T-cell (primary cell): ENCODE measurements at regions not wholly inside any gene's neighbourhood (a gene's known extent, or its start where the extent isn't known, plus 50 kb on each side); places are given as distances from the start of the nearest gene placed in this dataset.

ENCODE experiments used
- ATAC-seq, 4 experiments: fragments of 200-7000 bp in 3 of 4; fragments of 150-1000 bp in 1 of 4; cut with Tn5 transposase; replicated peaks in 1 of 4; 1 replicate in 3 of 4; 2 replicates in 1 of 4; pipeline ENCODE4 v1.10.0; 2021; ENCODE audit warnings: moderate library complexity in 3 of 4, mild to moderate bottlenecking in 2 of 4, moderate number of reproducible peaks in 1 of 4
- CTCF ChIA-PET, 2 donors: fragments of 300-600 bp; sonication (Branson Sonifier 250); formaldehyde crosslinking; loops; one replicate each; lab custom pipeline; 2022; ENCODE audit warnings: antibody characterized with exemption in 2 of 2; lab: Charles Lee
- POLR2A ChIA-PET, 2 donors: fragments of 300-600 bp; sonication (Branson Sonifier 250); formaldehyde crosslinking; loops; one replicate each; lab custom pipeline; 2022; ENCODE audit warnings: antibody characterized with exemption in 2 of 2; lab: Charles Lee
- DNase-seq, 35 experiments: peaks; one replicate each; pipeline versions ENCODE4 v3.0.0 to v3.0.0-alpha.2; 2013 to 2023
- H3K27ac ChIP-seq: one replicate; pipeline ENCODE4 v1.5.1; 2013; ENCODE audit warnings: low read length
- H3K27me3 ChIP-seq, 2 experiments: replicated peaks in 1 of 2; 1 replicate in 1 of 2; 2 replicates in 1 of 2; pipeline versions ENCODE4 v1.6.1 to v1.7.0; 2013; ENCODE audit warnings: low read length in 1 of 2, mixed read lengths in 1 of 2; ENCODE audit not compliant: control insufficient read depth in 2 of 2, insufficient read depth in 2 of 2; ENCODE audit errors: extremely low read depth in 1 of 2
- H3K36me3 ChIP-seq, 2 donors: 1 replicate in 1 of 2; 2 replicates in 1 of 2; pipeline versions ENCODE4 v1.6.1 to v1.7.0; 2013; ENCODE audit warnings: low read length in 1 of 2; ENCODE audit not compliant: control insufficient read depth in 2 of 2, insufficient read depth in 1 of 2; ENCODE audit errors: extremely low read depth in 1 of 2
- H3K4me1 ChIP-seq, 2 experiments: 1 replicate in 1 of 2; 2 replicates in 1 of 2; pipeline versions ENCODE4 v1.6.1 to v1.7.0; 2013; ENCODE audit warnings: low read length in 2 of 2, mixed read lengths in 1 of 2; ENCODE audit not compliant: insufficient read depth in 2 of 2, control insufficient read depth in 1 of 2; ENCODE audit errors: extremely low read depth in 1 of 2
- H3K4me3 ChIP-seq, 2 donors: 1 replicate in 1 of 2; 2 replicates in 1 of 2; pipeline versions ENCODE4 v1.5.1 to v1.7.0; 2013; ENCODE audit warnings: mild to moderate bottlenecking in 2 of 2, low read length in 1 of 2, moderate library complexity in 1 of 2; ENCODE audit not compliant: control insufficient read depth in 1 of 2; ENCODE audit errors: extremely low read depth in 1 of 2
- H3K9me3 ChIP-seq: 2 replicates; pipeline ENCODE4 v1.7.0; 2013
- H3K27ac Mint-ChIP-seq, 2 donors: one replicate each; pipeline ENCODE4 v1.8.0; 2020 to 2021; ENCODE audit warnings: mild to moderate bottlenecking in 2 of 2, mixed read lengths in 2 of 2
- H3K27me3 Mint-ChIP-seq, 2 donors: one replicate each; pipeline ENCODE4 v1.8.0; 2021 to 2022; ENCODE audit warnings: mixed read lengths in 2 of 2
- H3K36me3 Mint-ChIP-seq: one replicate; pipeline ENCODE4 v1.8.0; 2021; ENCODE audit warnings: mixed read lengths
- H3K4me1 Mint-ChIP-seq, 3 donors: one replicate each; pipeline ENCODE4 v1.8.0; 2020 to 2022; ENCODE audit warnings: mixed read lengths in 3 of 3, mild to moderate bottlenecking in 1 of 3
- H3K4me3 Mint-ChIP-seq, 3 donors: one replicate each; pipeline ENCODE4 v1.8.0; 2020 to 2022; ENCODE audit warnings: mild to moderate bottlenecking in 3 of 3, mixed read lengths in 3 of 3, moderate library complexity in 3 of 3
- H3K9me3 Mint-ChIP-seq, 3 donors: one replicate each; pipeline ENCODE4 v1.8.0; 2020 to 2022; ENCODE audit warnings: mixed read lengths in 3 of 3
- WGBS: methylation state at CpG from one replicate; pipeline ENCODE4 v1.1.5; 2013; ENCODE audit warnings: missing lambda C conversion rate; ENCODE audit not compliant: insufficient coverage; 5-methylcytosine and 5-hydroxymethylcytosine counted together

DNA sequence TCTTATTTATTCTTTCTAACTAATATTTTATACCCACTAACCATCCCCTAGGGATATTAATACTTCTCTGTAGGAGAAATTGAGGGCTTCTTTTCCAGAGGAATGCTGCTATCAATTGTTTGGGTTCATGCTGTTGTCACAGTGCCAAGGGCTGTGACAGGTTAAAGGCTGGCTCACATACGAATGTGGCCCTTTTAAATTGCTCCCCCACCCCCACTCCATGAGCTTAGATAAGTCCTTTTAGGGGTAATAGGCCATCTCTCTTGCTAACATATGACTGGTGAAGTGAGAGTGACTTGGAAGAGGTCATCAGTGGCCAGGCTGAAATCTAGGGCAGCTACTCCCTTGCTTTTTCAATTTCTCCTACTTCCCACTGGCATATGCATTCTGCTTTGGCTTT lies 121.9 kb upstream of the DPH6 start:
- no peak for ATAC-seq
- no peak overlapping the region for H3K4me3 Mint-ChIP-seq
- POLR2A ChIA-PET, result no interaction called here
- no peak for DNase-seq
- no peaks in the 10 kb centered on the region for H3K4me1 ChIP-seq
- H3K27me3 ChIP-seq, result no peaks in the 10 kb centered on the region
- no peaks in the 10 kb centered on the region for H3K9me3 Mint-ChIP-seq
- no peak overlapping the region for H3K27ac Mint-ChIP-seq
- CTCF ChIA-PET, result interaction anchor here in 1 of 2 donors (0.6 kb wide), 1 partner anchor 836 kb away, joined by 3 read pairs; no protein-coding TSS in a partner anchor
- no peaks in the 10 kb centered on the region for H3K36me3 Mint-ChIP-seq
- no CpG with 5 or more reads among the region's 1 CpG for WGBS
- H3K4me3 ChIP-seq, result no peak overlapping the region
- no peak overlapping the region for H3K27ac ChIP-seq
- no peaks in the 10 kb centered on the region for H3K36me3 ChIP-seq
- H3K9me3 ChIP-seq, result no peaks in the 10 kb centered on the region
- peaks cover 3 to 14% (median 6%) of the 10 kb centered on the region in 3 donors for H3K4me1 Mint-ChIP-seq
- peaks cover under 1 to 14% of the 10 kb centered on the region in 2 donors for H3K27me3 Mint-ChIP-seq

DNA sequence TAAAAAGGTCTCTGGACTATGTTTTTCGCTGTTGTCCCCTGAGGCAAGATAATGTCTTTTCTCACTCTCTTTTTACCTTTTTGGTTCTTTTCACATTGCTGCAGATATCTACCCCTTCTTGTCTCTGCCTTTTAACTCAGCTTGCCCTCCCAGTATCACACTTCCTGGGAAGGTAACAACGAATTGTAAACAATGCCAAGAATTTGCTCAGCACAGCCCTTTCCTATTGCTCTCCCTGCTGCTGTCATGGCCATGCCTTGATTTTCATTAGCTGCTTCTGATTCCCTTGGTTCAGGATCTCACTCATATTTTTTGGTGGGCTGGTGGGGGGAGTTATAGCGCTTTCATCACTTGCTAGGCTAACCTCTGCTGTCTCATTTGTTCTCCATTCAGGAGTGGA lies 123.1 kb upstream of the DPH6 start:
- Histone ChIP-seq H3K27me3 (no peaks in the 10 kb centered on the region), H3K27ac (no peak overlapping the region), H3K9me3 (no peaks in the 10 kb centered on the region), H3K36me3 (no peaks in the 10 kb centered on the region), H3K4me3 (no peak overlapping the region), H3K4me1 (no peaks in the 10 kb centered on the region)
- Mint-ChIP-seq H3K9me3 (no peaks in the 10 kb centered on the region), H3K4me1 (peaks cover 7 to 18% (median 13%) of the 10 kb centered on the region in 3 donors), H3K27me3 (peaks cover 3 to 19% of the 10 kb centered on the region in 2 donors), H3K4me3 (no peak overlapping the region), H3K27ac (no peak overlapping the region), H3K36me3 (no peaks in the 10 kb centered on the region)
- WGBS, result 90% methylated on average over 1 of the region's 3 CpGs
- no peak for DNase-seq
- ChIA-PET CTCF (no interaction called here), POLR2A (no interaction called here)
- no peak for ATAC-seq

DNA sequence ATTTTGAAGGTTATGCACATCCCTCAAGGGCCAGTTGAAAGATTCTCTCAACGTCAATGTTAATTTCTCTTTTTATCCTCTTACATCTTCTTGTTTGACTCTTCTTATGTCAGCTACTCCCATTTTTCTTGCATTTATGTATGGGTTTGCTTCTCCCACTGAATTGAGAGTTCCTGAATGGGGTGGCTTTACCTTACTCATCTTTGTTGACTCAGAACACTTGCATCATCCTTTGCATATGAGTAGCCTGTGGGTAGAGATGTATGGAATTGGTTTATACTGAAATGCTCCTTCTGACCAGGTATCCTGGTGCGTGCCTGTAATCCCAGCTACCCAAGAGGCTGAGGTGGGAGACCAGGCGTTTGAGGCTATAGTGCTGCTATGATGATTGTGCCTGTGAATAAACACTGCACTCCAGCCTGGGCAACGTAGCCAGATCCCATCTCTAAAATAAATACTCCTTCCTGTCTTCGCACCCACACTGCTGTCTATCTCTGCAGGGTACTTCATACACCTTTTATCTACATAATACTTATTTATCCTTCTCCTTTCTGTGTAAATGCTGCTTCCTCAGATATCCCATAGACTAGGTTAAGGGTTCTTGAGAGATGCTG lies 123.6 kb upstream of the DPH6 start:
- H3K4me1 ChIP-seq, result no peaks in the 10 kb centered on the region
- Mint-ChIP-seq H3K9me3 (no peaks in the 10 kb centered on the region), H3K36me3 (no peaks in the 10 kb centered on the region), H3K27me3 (peaks cover 3 to 19% of the 10 kb centered on the region in 2 donors), H3K4me1 (peaks cover 7 to 18% (median 13%) of the 10 kb centered on the region in 3 donors), H3K27ac (no peak overlapping the region), H3K4me3 (no peak overlapping the region)
- no peaks in the 10 kb centered on the region for H3K27me3 ChIP-seq
- H3K27ac ChIP-seq, result no peak overlapping the region
- DNase-seq (no peak), ATAC-seq (no peak)
- H3K9me3 ChIP-seq, result no peaks in the 10 kb centered on the region
- ChIA-PET CTCF (no interaction called here), POLR2A (no interaction called here)
- no peaks in the 10 kb centered on the region for H3K36me3 ChIP-seq
- WGBS, result 80% methylated on average over 1 of the region's 5 CpGs
- H3K4me3 ChIP-seq, result no peak overlapping the region

GRCh38 chr15:35671197-35671596 lies 125.2 kb upstream of the DPH6 start:
- Histone ChIP-seq H3K4me1 (no peaks in the 10 kb centered on the region), H3K9me3 (no peaks in the 10 kb centered on the region), H3K27me3 (no peaks in the 10 kb centered on the region), H3K4me3 (no peak overlapping the region), H3K27ac (no peak overlapping the region), H3K36me3 (no peaks in the 10 kb centered on the region)
- peaks cover 7 to 18% (median 14%) of the 10 kb centered on the region in 3 donors for H3K4me1 Mint-ChIP-seq
- H3K4me3 Mint-ChIP-seq, result no peak overlapping the region
- DNase-seq (no peak), ATAC-seq (no peak)
- no peak overlapping the region for H3K27ac Mint-ChIP-seq
- peaks cover 3 to 19% of the 10 kb centered on the region in 2 donors for H3K27me3 Mint-ChIP-seq
- CTCF ChIA-PET, result no interaction called here
- no peaks in the 10 kb centered on the region for H3K9me3 Mint-ChIP-seq
- no peaks in the 10 kb centered on the region for H3K36me3 Mint-ChIP-seq
- POLR2A ChIA-PET, result no interaction called here

DNA sequence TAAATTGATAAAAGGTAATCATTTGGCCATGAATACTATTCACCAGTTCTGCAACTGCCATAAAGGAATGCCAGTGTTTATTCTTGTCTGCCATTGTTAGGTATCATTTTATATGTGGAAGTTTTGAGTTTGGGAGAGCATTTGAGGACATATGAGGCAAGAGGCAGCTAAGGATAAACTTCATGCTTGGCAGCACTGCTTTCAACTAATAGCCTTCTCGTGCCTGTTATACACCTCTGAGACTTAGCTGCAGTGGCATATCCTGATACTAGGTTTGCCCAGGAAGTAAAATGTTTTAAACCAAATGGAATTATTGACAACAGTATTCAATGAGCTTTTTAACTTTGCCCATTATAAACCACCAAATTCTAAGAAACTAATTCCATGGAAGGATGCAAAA lies 126.0 kb upstream of the DPH6 start:
- no peak overlapping the region for H3K27ac Mint-ChIP-seq
- H3K4me1 Mint-ChIP-seq, result peaks cover 7 to 14% (median 13%) of the 10 kb centered on the region in 3 donors
- H3K36me3 Mint-ChIP-seq, result no peaks in the 10 kb centered on the region
- no peak for ATAC-seq
- ChIA-PET CTCF (no interaction called here), POLR2A (no interaction called here)
- Histone ChIP-seq H3K27ac (no peak overlapping the region), H3K27me3 (no peaks in the 10 kb centered on the region), H3K9me3 (no peaks in the 10 kb centered on the region), H3K36me3 (no peaks in the 10 kb centered on the region), H3K4me1 (no peaks in the 10 kb centered on the region), H3K4me3 (no peak overlapping the region)
- no peak for DNase-seq
- WGBS, result no CpG with 5 or more reads among the region's 1 CpG
- H3K27me3 Mint-ChIP-seq, result peaks cover 3 to 19% of the 10 kb centered on the region in 2 donors
- H3K4me3 Mint-ChIP-seq, result no peak overlapping the region
- H3K9me3 Mint-ChIP-seq, result no peaks in the 10 kb centered on the region

DNA sequence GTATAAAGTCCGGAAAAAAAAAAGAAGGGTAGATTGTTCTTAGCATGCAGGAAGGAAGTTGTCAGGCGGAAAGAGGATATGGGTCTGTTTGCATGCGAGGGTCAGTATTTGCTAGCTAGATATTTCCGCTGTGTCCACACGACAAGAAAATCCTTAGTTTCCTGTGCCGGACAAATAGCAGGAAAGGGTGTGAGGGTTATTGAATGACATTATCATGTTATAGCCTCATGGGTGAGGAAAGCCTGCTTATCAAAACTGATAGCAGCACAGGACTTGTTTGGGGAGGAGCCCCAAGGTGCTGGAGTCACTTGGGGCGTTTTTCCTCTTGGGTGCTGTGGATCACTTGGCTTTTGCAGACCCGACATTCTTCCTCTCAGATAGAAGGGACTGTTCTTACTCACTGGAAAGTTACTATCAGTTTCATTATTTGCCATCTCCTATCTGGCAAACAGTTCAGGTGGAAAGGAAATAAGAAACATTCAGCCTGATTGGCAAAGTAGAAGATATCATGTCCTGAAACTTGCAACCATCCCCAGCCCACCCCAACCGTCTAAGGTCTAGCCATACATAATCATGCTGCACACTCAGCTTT lies 127.2 kb upstream of the DPH6 start:
- peaks cover 7 to 13% (median 11%) of the 10 kb centered on the region in 3 donors for H3K4me1 Mint-ChIP-seq
- Histone ChIP-seq H3K4me3 (no peak overlapping the region), H3K9me3 (no peaks in the 10 kb centered on the region), H3K36me3 (no peaks in the 10 kb centered on the region), H3K4me1 (no peaks in the 10 kb centered on the region), H3K27me3 (no peaks in the 10 kb centered on the region), H3K27ac (no peak overlapping the region)
- DNase-seq (no peak), ATAC-seq (no peak)
- ChIA-PET CTCF (no interaction called here), POLR2A (no interaction called here)
- H3K27ac Mint-ChIP-seq, result peak overlapping the region; percentile 34 to 65
- H3K27me3 Mint-ChIP-seq, result peaks cover 3 to 19% of the 10 kb centered on the region in 2 donors
- H3K4me3 Mint-ChIP-seq, result peak overlapping the region; percentile 31 to 67 (median 63)
- H3K9me3 Mint-ChIP-seq, result no peaks in the 10 kb centered on the region
- WGBS, result 38% methylated on average over 6 of the region's 9 CpGs
- no peaks in the 10 kb centered on the region for H3K36me3 Mint-ChIP-seq
